IMR-90 (cell line): ENCODE measurements at regions not wholly inside any gene's neighbourhood (a gene's known extent, or its start where the extent isn't known, plus 50 kb on each side); places are given as distances from the start of the nearest gene placed in this dataset.
A peak's percentile ranks its signal among the peaks of the same experiment; 100 is the strongest.

ENCODE experiments used
- ATAC-seq: fragments of 200-7000 bp; cut with Tn5 transposase; 2 replicates; pipeline ENCODE4 v1.9.1; 2020; ENCODE audit warnings: low read depth, mild to moderate bottlenecking, moderate library complexity
- BruUV-seq: library from RNA; stranded (reverse); fragments of 400-500 nt; replicated peaks from 2 replicates; lab custom pipeline; 2021; lab: Mats Ljungman, UMichigan
- CTCF ChIA-PET: fragments of 300-600 bp; formaldehyde crosslinking; extraction: SDS; loops from one replicate; lab custom pipeline; 2021; ENCODE audit warnings: antibody characterized with exemption; lab: Yijun Ruan, JAX
- POLR2A ChIA-PET: fragments of 300-600 bp; sonication (Branson Sonifier 250); formaldehyde crosslinking; loops from one replicate; lab custom pipeline; 2022; ENCODE audit warnings: antibody characterized with exemption; ENCODE audit not compliant: unreplicated experiment; lab: Charles Lee
- DNase-seq: peaks from one replicate; pipeline ENCODE4 v3.0.0; 2013
- H2AFZ ChIP-seq: replicated peaks from 2 replicates; pipeline ENCODE3; 2013; ENCODE audit warnings: low read length, mild to moderate bottlenecking; ENCODE audit not compliant: poor library complexity
- H2AK5ac ChIP-seq: 2 replicates; pipeline ENCODE4 v1.6.1; 2013; ENCODE audit warnings: low read depth, low read length, inconsistent platforms
- H2AK9ac ChIP-seq: replicated peaks from 2 replicates; pipeline ENCODE3; 2013; ENCODE audit warnings: mild to moderate bottlenecking, low read depth, low read length, moderate library complexity; ENCODE audit not compliant: poor library complexity
- H2BK120ac ChIP-seq: 2 replicates; pipeline ENCODE4 v1.6.1; 2013; ENCODE audit warnings: low read depth, low read length, inconsistent platforms
- H2BK15ac ChIP-seq: 3 replicates; pipeline ENCODE4 v1.6.1; 2013; ENCODE audit warnings: low read depth, low read length, inconsistent platforms
- H2BK20ac ChIP-seq: 2 replicates; pipeline ENCODE4 v1.6.1; 2013; ENCODE audit warnings: low read depth, mild to moderate bottlenecking, inconsistent platforms, low read length, moderate library complexity
- H2BK5ac ChIP-seq: 2 replicates; pipeline ENCODE4 v1.6.1; 2013; ENCODE audit warnings: mild to moderate bottlenecking, low read depth, low read length, inconsistent platforms; ENCODE audit not compliant: poor library complexity, severe bottlenecking
- H3K14ac ChIP-seq: replicated peaks from 2 replicates; pipeline ENCODE4 v1.6.1; 2013; ENCODE audit warnings: low read depth, low read length, inconsistent platforms
- H3K18ac ChIP-seq: 2 replicates; pipeline ENCODE4 v1.6.1; 2013; ENCODE audit warnings: low read depth, low read length, control low read depth
- H3K23ac ChIP-seq: 2 replicates; pipeline ENCODE4 v1.6.1; 2013; ENCODE audit warnings: low read depth, low read length, inconsistent platforms
- H3K27ac ChIP-seq: 2 replicates; pipeline ENCODE4 v1.5.1; 2013; ENCODE audit warnings: mild to moderate bottlenecking, control low read depth, low read length; ENCODE audit not compliant: insufficient read depth
- H3K27me3 ChIP-seq: 2 replicates; pipeline ENCODE4 v1.6.1; 2013; ENCODE audit warnings: low read length; ENCODE audit not compliant: control insufficient read depth, insufficient read depth
- H3K36me3 ChIP-seq: 2 replicates; pipeline ENCODE4 v1.6.1; 2013; ENCODE audit warnings: low read length, mixed read lengths; ENCODE audit not compliant: control insufficient read depth, insufficient read depth
- H3K4ac ChIP-seq: 2 replicates; pipeline ENCODE4 v1.6.1; 2013; ENCODE audit warnings: low read depth, low read length, inconsistent platforms
- H3K4me1 ChIP-seq: 2 replicates; pipeline ENCODE4 v1.6.1; 2013; ENCODE audit warnings: low read length, mixed read lengths; ENCODE audit not compliant: control insufficient read depth, insufficient read depth
- H3K4me2 ChIP-seq: 2 replicates; pipeline ENCODE4 v1.6.1; 2013; ENCODE audit warnings: low read depth, mild to moderate bottlenecking, control low read depth, low read length, moderate library complexity
- H3K4me3 ChIP-seq: 2 replicates; pipeline ENCODE4 v1.5.1; 2013; ENCODE audit warnings: low read depth, mild to moderate bottlenecking, control low read depth, low read length, moderate library complexity; ENCODE audit not compliant: insufficient read depth
- H3K56ac ChIP-seq: 2 replicates; pipeline ENCODE4 v1.6.1; 2013; ENCODE audit warnings: low read length, inconsistent platforms; ENCODE audit not compliant: insufficient read depth; ENCODE audit errors: extremely low read depth
- H3K79me1 ChIP-seq, 2 experiments: 2 replicates each; pipeline ENCODE4 v1.6.1; 2013; ENCODE audit warnings: low read length in 2 of 2, inconsistent platforms in 1 of 2, low read depth in 1 of 2
- H3K9ac ChIP-seq: 2 replicates; pipeline ENCODE4 v1.6.1; 2013; ENCODE audit warnings: low read depth, low read length, control low read depth
- H3K9me1 ChIP-seq: 2 replicates; pipeline ENCODE4 v1.6.1; 2013; ENCODE audit warnings: low read length, inconsistent platforms; ENCODE audit not compliant: insufficient read depth
- H3K9me3 ChIP-seq: 2 replicates; pipeline ENCODE4 v1.6.1; 2013; ENCODE audit warnings: low read length; ENCODE audit not compliant: control insufficient read depth, insufficient read depth
- H4K20me1 ChIP-seq: 2 replicates; pipeline ENCODE4 v1.6.1; 2013; ENCODE audit warnings: low read length, inconsistent platforms; ENCODE audit not compliant: insufficient read depth
- H4K5ac ChIP-seq: 2 replicates; pipeline ENCODE4 v1.6.1; 2013; ENCODE audit warnings: mild to moderate bottlenecking, low read depth, low read length, control low read depth
- H4K8ac ChIP-seq, 2 experiments: 2 replicates each; pipeline ENCODE4 v1.6.1; 2013; ENCODE audit warnings: low read depth in 2 of 2, low read length in 2 of 2, control low read depth in 1 of 2, inconsistent platforms in 1 of 2
- H4K91ac ChIP-seq: 2 replicates; pipeline ENCODE4 v1.6.1; 2013; ENCODE audit warnings: low read depth, low read length, inconsistent platforms; ENCODE audit not compliant: insufficient read depth
- MXI1 ChIP-seq: IDR thresholded peaks from 2 replicates; pipeline ENCODE4 v1.6.1; 2012; ENCODE audit warnings: low read depth, mild to moderate bottlenecking, low read length, moderate library complexity, borderline replicate concordance
- RAD21 ChIP-seq: IDR thresholded peaks from 2 replicates; pipeline ENCODE4 v1.6.1; 2012; ENCODE audit warnings: low read length, improper control_type of control experiment
- RFX5 ChIP-seq: IDR thresholded peaks from 2 replicates; pipeline ENCODE4 v1.8.0; 2012; ENCODE audit warnings: low read depth, mild to moderate bottlenecking, low read length, moderate library complexity
- WGBS, 2 experiments: methylation state at CpG; one replicate each; pipeline versions ENCODE4 v1.1.5 to v1.1.7; 2013; ENCODE audit warnings: missing lambda C conversion rate in 2 of 2; ENCODE audit not compliant: insufficient read length in 1 of 2; ENCODE audit errors: extremely low coverage in 2 of 2; 5-methylcytosine and 5-hydroxymethylcytosine counted together
- dilution Hi-C: fragments of 300-500 bp; cut with HindIII; formaldehyde crosslinking; loops from one replicate; pipeline ENCODE4 v1.14.3; 2018; ENCODE audit warnings: low sequenced_read_pairs; ENCODE audit not compliant: unreplicated experiment
- in situ Hi-C: fragments of 300-500 bp; cut with MboI; formaldehyde crosslinking; loops from 3 replicates; pipeline ENCODE4 v1.14.3; 2019; ENCODE audit warnings: low sequenced_read_pairs, inconsistent platforms, mixed read lengths
- intact Hi-C: fragments of 100-400 bp; cut with micrococcal nuclease; formaldehyde crosslinking; loops from 2 replicates; pipeline ENCODE4 v1.10.0; 2022
- TF ChIP-seq, protein P1 (sequence below): conservative IDR thresholded peaks from 2 replicates; pipeline ENCODE4 v1.5.1; 2012; ENCODE audit warnings: mild to moderate bottlenecking, low read depth, low read length, improper control_type of control experiment

DNA sequence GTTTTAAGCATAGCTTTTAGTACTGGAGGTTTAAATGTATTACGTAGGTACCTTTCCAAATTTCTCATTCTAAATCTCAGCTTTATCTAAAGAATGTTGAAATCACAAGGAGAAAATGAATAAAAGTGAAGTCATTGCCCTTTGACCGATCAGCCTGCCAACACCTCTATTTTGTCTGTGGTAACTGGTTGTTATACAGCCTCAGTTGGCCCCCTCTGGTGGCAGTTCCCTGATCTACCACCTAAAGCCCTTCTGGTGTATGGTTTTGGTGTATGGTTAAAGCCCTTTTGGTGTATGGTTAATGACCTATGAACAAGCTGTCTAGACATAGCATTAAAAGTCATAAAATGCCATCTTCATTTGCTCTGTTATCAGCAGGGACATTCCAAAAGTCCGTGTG, 378.2 kb upstream of the AZI2 start:
- H4K91ac ChIP-seq: no peak overlapping the region
- no peaks in the 10 kb centered on the region for H3K9me3 ChIP-seq
- ChIA-PET POLR2A (no interaction called here), CTCF (no interaction called here)
- H3K4me1 ChIP-seq: no peaks in the 10 kb centered on the region
- no peaks in the 10 kb centered on the region for H3K79me1 ChIP-seq
- no peak overlapping the region for H3K27ac ChIP-seq
- TF ChIP-seq RAD21 (no peak), MXI1 (no peak), RFX5 (no peak)
- TF ChIP-seq, protein P1, sequence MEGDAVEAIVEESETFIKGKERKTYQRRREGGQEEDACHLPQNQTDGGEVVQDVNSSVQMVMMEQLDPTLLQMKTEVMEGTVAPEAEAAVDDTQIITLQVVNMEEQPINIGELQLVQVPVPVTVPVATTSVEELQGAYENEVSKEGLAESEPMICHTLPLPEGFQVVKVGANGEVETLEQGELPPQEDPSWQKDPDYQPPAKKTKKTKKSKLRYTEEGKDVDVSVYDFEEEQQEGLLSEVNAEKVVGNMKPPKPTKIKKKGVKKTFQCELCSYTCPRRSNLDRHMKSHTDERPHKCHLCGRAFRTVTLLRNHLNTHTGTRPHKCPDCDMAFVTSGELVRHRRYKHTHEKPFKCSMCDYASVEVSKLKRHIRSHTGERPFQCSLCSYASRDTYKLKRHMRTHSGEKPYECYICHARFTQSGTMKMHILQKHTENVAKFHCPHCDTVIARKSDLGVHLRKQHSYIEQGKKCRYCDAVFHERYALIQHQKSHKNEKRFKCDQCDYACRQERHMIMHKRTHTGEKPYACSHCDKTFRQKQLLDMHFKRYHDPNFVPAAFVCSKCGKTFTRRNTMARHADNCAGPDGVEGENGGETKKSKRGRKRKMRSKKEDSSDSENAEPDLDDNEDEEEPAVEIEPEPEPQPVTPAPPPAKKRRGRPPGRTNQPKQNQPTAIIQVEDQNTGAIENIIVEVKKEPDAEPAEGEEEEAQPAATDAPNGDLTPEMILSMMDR: peak; percentile 27; the same call in 1 of the 2 replicates
- no TSS peak for BruUV-seq
- no peak overlapping the region for H3K56ac ChIP-seq
- H2BK5ac ChIP-seq: no peak overlapping the region
- no peak overlapping the region for H2AK5ac ChIP-seq
- no peak overlapping the region for H3K18ac ChIP-seq
- no peak overlapping the region for H3K4ac ChIP-seq
- H2BK120ac ChIP-seq: no peak overlapping the region
- H4K20me1 ChIP-seq: no peaks in the 10 kb centered on the region
- no peak overlapping the region for H2AK9ac ChIP-seq
- H2BK15ac ChIP-seq: no peak overlapping the region
- no peak for DNase-seq
- H3K27me3 ChIP-seq: no peaks in the 10 kb centered on the region
- no peak overlapping the region for H3K23ac ChIP-seq
- no peaks in the 10 kb centered on the region for H3K9me1 ChIP-seq
- in situ Hi-C loops: no loop called here
- no peak overlapping the region for H3K4me3 ChIP-seq
- no peak overlapping the region for H2BK20ac ChIP-seq
- H3K9ac ChIP-seq: no peak overlapping the region
- ATAC-seq: peak; percentile 54; the same call in 1 of the 2 replicates
- intact Hi-C loops: loop anchor here (10.0 kb wide), 1 partner anchor 242 kb away; no protein-coding TSS in a partner anchor
- H2AFZ ChIP-seq: no peak overlapping the region
- no peak overlapping the region for H3K14ac ChIP-seq
- no peak overlapping the region for H4K8ac ChIP-seq
- WGBS, 2 experiments: no CpG with 5 or more reads among the region's 3 CpGs
- H3K36me3 ChIP-seq: no peaks in the 10 kb centered on the region
- H4K5ac ChIP-seq: no peak overlapping the region
- dilution Hi-C loops: no loop called here
- H3K4me2 ChIP-seq: no peak overlapping the region
